ENCODE measurements at regions not wholly inside any gene's neighbourhood (a gene's known extent, or its start where the extent isn't known, plus 50 kb on each side); places are given as distances from the start of the nearest gene placed in this dataset.
"Not testable (repeated sequence)": the region's sequence is repeated elsewhere in the genome, so short reads cannot be mapped to it uniquely, and the experiment has no call there.

DNA sequence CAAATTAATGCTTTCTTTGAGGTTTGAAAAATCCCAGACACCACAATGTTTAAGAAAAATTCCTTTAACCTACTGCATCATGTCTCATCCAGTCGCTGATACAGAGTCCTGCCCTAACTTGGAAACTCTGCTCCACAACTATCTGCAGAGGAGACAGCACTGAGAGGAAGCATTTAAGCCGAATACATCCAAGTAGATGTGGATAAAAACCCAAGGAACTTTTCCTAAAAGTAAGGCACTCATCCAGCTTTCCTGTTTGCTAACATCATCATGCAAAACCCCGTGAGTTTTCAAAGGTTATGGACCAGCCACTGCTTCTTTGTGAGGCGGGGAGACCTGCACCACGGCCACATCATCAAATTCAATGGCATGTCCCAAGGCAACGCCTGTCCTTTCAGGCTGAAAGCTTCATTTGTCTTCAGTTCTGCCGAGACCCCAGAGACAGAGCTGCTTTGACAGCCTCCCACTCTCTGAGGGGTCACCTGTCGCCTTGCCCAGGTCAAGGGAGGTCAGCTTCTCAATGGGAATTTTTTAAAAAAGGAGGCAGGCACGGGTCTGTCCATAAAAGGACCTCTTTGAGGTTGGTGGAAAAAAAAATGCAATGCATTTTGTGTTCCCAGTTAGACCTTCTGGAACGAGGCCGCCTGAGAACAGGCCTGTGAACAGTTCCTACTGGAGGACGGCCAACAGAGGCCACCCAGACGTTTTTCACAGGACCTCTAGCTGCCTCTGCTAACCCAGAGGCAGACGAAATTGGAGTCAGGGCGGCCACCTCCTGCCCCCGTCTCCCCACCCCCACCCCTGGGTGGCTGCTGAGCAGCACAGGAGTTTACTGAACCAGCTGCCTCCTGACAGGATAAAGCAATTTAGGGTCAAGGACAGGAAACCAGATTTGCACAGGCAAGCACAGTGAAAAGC is 142.5 kb upstream of the HDDC2 start:
- H3K4me1 Mint-ChIP-seq = no peaks in the 10 kb centered on the region
- H3K4me3 Mint-ChIP-seq = no peak overlapping the region
- H3K9me3 Mint-ChIP-seq = no peaks in the 10 kb centered on the region
- no peaks in the 10 kb centered on the region for H3K36me3 Mint-ChIP-seq (ENCODE audit: low read depth)
- POLR2A ChIA-PET = no interaction called here
- no peak for DNase-seq
- CTCF ChIA-PET = no interaction called here
- H3K27ac Mint-ChIP-seq = no peak overlapping the region
- H3K27me3 Mint-ChIP-seq = peaks cover 16% of the 10 kb centered on the region

GRCh38 chr6:125445054-125445453 is 143.3 kb upstream of the HDDC2 start:
- Mint-ChIP-seq H3K4me1 (no peaks in the 10 kb centered on the region), H3K27ac (no peak overlapping the region), H3K4me3 (no peak overlapping the region), H3K36me3 (ENCODE audit: low read depth) (no peaks in the 10 kb centered on the region), H3K27me3 (peaks cover 16% of the 10 kb centered on the region), H3K9me3 (no peaks in the 10 kb centered on the region)
- ChIA-PET POLR2A (no interaction called here), CTCF (no interaction called here)
- no peak for DNase-seq

GRCh38 chr6:125446011-125446410 is 144.2 kb upstream of the HDDC2 start:
- no peaks in the 10 kb centered on the region for H3K9me3 Mint-ChIP-seq
- H3K27ac Mint-ChIP-seq = no peak overlapping the region
- no peak for DNase-seq
- POLR2A ChIA-PET = no interaction called here
- H3K4me3 Mint-ChIP-seq = no peak overlapping the region
- no peaks in the 10 kb centered on the region for H3K4me1 Mint-ChIP-seq
- H3K36me3 Mint-ChIP-seq (ENCODE audit: low read depth) = no peaks in the 10 kb centered on the region
- CTCF ChIA-PET = no interaction called here
- peaks cover 16% of the 10 kb centered on the region for H3K27me3 Mint-ChIP-seq

- H3K27me3 Mint-ChIP-seq = peaks cover under 1% of the 10 kb centered on the region
- ChIA-PET CTCF (no interaction called here), POLR2A (no interaction called here)
These were observed 150.0 kb upstream of the HDDC2 start for GRCh38 chr6:125451750-125452149.

GRCh38 chr6:125453516-125453915 is 151.7 kb upstream of the HDDC2 start:
- H3K9me3 Mint-ChIP-seq = peaks cover 5% of the 10 kb centered on the region
- no peaks in the 10 kb centered on the region for H3K27me3 Mint-ChIP-seq
- H3K27ac Mint-ChIP-seq = no peak overlapping the region
- no peak overlapping the region for H3K4me3 Mint-ChIP-seq
- POLR2A ChIA-PET = no interaction called here
- CTCF ChIA-PET = no interaction called here
- DNase-seq = no peak
- no peaks in the 10 kb centered on the region for H3K4me1 Mint-ChIP-seq
- H3K36me3 Mint-ChIP-seq (ENCODE audit: low read depth) = no peaks in the 10 kb centered on the region

More at GRCh38 chr6:125451750-125452149, 150.0 kb upstream of the HDDC2 start:
- H3K9me3 Mint-ChIP-seq = peaks cover 5% of the 10 kb centered on the region
- no peak for DNase-seq
- H3K4me1 Mint-ChIP-seq = no peaks in the 10 kb centered on the region
- no peak overlapping the region for H3K27ac Mint-ChIP-seq
- H3K4me3 Mint-ChIP-seq = no peak overlapping the region
- no peaks in the 10 kb centered on the region for H3K36me3 Mint-ChIP-seq (ENCODE audit: low read depth)

DNA sequence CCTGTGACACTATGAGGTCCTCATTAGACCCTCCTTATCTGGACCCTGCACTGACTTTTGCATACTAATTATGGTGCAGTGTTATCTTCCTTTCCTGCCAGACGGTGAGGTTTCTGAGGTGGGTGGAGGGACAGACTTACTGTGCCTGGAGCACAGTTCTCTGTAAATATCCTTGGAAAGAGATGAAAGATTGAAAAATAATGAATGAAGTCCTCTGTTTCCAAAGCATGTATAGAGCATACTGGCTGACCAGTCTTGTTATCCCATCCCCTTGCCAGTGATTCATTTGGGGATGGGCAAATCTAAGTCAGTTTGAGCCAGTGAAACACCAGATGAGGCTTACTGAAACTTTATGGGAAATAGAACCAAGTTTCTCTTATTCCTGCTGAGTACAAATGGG is 152.6 kb upstream of the HDDC2 start:
- no peak for DNase-seq
- CTCF ChIA-PET = no interaction called here
- Mint-ChIP-seq H3K9me3 (peaks cover 11% of the 10 kb centered on the region), H3K4me1 (no peaks in the 10 kb centered on the region), H3K27ac (no peak overlapping the region), H3K4me3 (no peak overlapping the region), H3K36me3 (ENCODE audit: low read depth) (no peaks in the 10 kb centered on the region), H3K27me3 (no peaks in the 10 kb centered on the region)
- POLR2A ChIA-PET = no interaction called here

- POLR2A ChIA-PET; H3K27me3 Mint-ChIP-seq; H3K36me3 Mint-ChIP-seq (ENCODE audit: low read depth); H3K4me1 Mint-ChIP-seq; H3K27ac Mint-ChIP-seq; CTCF ChIA-PET; DNase-seq; H3K4me3 Mint-ChIP-seq; H3K9me3 Mint-ChIP-seq: not testable (repeated sequence)
These were observed 156.7 kb upstream of the HDDC2 start for GRCh38 chr6:125458493-125458892.

DNA sequence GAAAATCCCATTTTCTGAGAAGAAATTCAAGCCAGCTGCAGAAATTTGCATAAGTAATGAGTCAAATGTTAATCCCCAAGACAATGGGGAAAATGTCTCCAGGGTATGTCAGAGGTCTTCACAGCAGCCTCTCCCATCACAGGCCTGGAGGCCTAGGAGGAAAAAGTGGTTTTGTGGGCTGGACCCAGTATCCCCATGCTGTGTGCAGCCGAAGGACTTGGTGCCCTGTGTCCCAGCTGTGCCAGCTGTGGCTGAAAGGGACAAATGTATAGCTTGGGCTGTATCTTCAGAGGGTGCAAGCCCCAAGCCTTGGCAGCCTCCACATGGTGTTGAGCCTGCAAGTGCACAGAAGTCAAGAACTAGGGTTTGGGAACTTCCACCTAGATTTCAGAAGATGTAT is 163.6 kb upstream of the HDDC2 start:
- H3K27ac Mint-ChIP-seq; H3K36me3 Mint-ChIP-seq (ENCODE audit: low read depth); H3K27me3 Mint-ChIP-seq; POLR2A ChIA-PET; H3K4me3 Mint-ChIP-seq; DNase-seq; H3K4me1 Mint-ChIP-seq; CTCF ChIA-PET; H3K9me3 Mint-ChIP-seq: not testable (repeated sequence)

DNA sequence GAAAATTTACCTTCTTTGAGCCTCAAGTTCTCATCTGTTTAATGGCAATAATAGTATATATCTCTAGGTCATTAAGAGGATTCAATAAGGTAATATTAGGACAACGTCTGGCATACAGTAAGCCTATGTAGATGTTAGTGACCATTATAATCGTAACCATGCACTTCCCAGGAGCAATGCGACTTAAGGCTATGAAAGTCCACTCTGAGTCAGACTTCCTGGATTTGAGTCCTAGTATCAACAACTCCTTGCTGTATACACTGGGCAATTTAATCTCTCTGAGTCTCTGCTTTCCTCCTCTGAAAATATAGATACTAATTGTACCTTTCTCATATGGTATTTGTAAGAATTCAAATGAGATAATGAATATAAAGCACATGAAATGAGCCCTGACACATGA is 168.1 kb upstream of the HDDC2 start:
- H3K36me3 Mint-ChIP-seq (ENCODE audit: low read depth) = no peaks in the 10 kb centered on the region
- POLR2A ChIA-PET = no interaction called here
- peaks cover 2% of the 10 kb centered on the region for H3K27me3 Mint-ChIP-seq
- CTCF ChIA-PET = no interaction called here
- H3K4me1 Mint-ChIP-seq = no peaks in the 10 kb centered on the region
- H3K9me3 Mint-ChIP-seq = peaks cover under 1% of the 10 kb centered on the region
- H3K27ac Mint-ChIP-seq = no peak overlapping the region
- no peak for DNase-seq
- no peak overlapping the region for H3K4me3 Mint-ChIP-seq

- CTCF ChIA-PET = no interaction called here
- H3K4me3 Mint-ChIP-seq = no peak overlapping the region
- no peak overlapping the region for H3K27ac Mint-ChIP-seq
These were observed 169.9 kb upstream of the HDDC2 start for GRCh38 chr6:125471667-125472066.

GRCh38 chr6:125474061-125474460 is 172.3 kb upstream of the HDDC2 start:
- CTCF ChIA-PET = no interaction called here
- Mint-ChIP-seq H3K4me1 (no peaks in the 10 kb centered on the region), H3K9me3 (no peaks in the 10 kb centered on the region)

More at GRCh38 chr6:125471667-125472066, 169.9 kb upstream of the HDDC2 start:
- H3K36me3 Mint-ChIP-seq (ENCODE audit: low read depth) = no peaks in the 10 kb centered on the region
- H3K27me3 Mint-ChIP-seq = no peaks in the 10 kb centered on the region
- H3K4me1 Mint-ChIP-seq = no peaks in the 10 kb centered on the region
- no peaks in the 10 kb centered on the region for H3K9me3 Mint-ChIP-seq
- POLR2A ChIA-PET = no interaction called here
- no peak for DNase-seq

GRCh38 chr6:125477156-125477555 is 175.4 kb upstream of the HDDC2 start:
- Mint-ChIP-seq H3K36me3 (ENCODE audit: low read depth) (no peaks in the 10 kb centered on the region), H3K27me3 (peaks cover 4% of the 10 kb centered on the region), H3K4me3 (no peak overlapping the region), H3K4me1 (no peaks in the 10 kb centered on the region), H3K27ac (no peak overlapping the region), H3K9me3 (no peaks in the 10 kb centered on the region)
- ChIA-PET CTCF (no interaction called here), POLR2A (no interaction called here)
- no peak for DNase-seq

More at GRCh38 chr6:125474061-125474460, 172.3 kb upstream of the HDDC2 start:
- POLR2A ChIA-PET = no interaction called here
- Mint-ChIP-seq H3K4me3 (no peak overlapping the region), H3K27ac (no peak overlapping the region), H3K36me3 (ENCODE audit: low read depth) (no peaks in the 10 kb centered on the region), H3K27me3 (no peaks in the 10 kb centered on the region)
- no peak for DNase-seq

- H3K4me3 Mint-ChIP-seq = no peak overlapping the region
- H3K9me3 Mint-ChIP-seq = no peaks in the 10 kb centered on the region
- H3K36me3 Mint-ChIP-seq (ENCODE audit: low read depth) = no peaks in the 10 kb centered on the region
- H3K27me3 Mint-ChIP-seq = peaks cover 4% of the 10 kb centered on the region
- H3K4me1 Mint-ChIP-seq = no peaks in the 10 kb centered on the region
- ChIA-PET POLR2A (no interaction called here), CTCF (no interaction called here)
- no peak overlapping the region for H3K27ac Mint-ChIP-seq
- no peak for DNase-seq
These were observed 176.1 kb upstream of the HDDC2 start for GRCh38 chr6:125477844-125478243.

GRCh38 chr6:125480146-125480545 is 178.4 kb upstream of the HDDC2 start:
- no peak overlapping the region for H3K27ac Mint-ChIP-seq
- CTCF ChIA-PET = no interaction called here
- H3K9me3 Mint-ChIP-seq = no peaks in the 10 kb centered on the region
- DNase-seq = no peak
- no peaks in the 10 kb centered on the region for H3K36me3 Mint-ChIP-seq (ENCODE audit: low read depth)
- no peak overlapping the region for H3K4me3 Mint-ChIP-seq
- H3K27me3 Mint-ChIP-seq = peaks cover 4% of the 10 kb centered on the region
- POLR2A ChIA-PET = no interaction called here
- no peaks in the 10 kb centered on the region for H3K4me1 Mint-ChIP-seq

Measured in activated CD4-positive, alpha-beta memory T cell treated with anti-CD3 and anti-CD28 coated beads, Interleukin-2, amount 10 ng/mL, durations not matched to agents 7 days and 5 days (primary cell).